ENCODE measurements at regions not wholly inside any gene's neighbourhood (a gene's known extent, or its start where the extent isn't known, plus 50 kb on each side); places are given as distances from the start of the nearest gene placed in this dataset.

GRCh38 chr2:71791061-71791450 is 337.7 kb downstream of the DYSF start:
- H3K27me3 Mint-ChIP-seq (ENCODE audit: low read depth, poor library complexity): peaks cover 58% of the 10 kb centered on the region
- no peak for DNase-seq
- TF ChIP-seq CTCF (IDR thresholded peaks at IDR 0.05): no peak
- H3K27ac Mint-ChIP-seq: no peak overlapping the region
- H3K9me3 Mint-ChIP-seq: no peaks in the 10 kb centered on the region
- H3K36me3 Mint-ChIP-seq (ENCODE audit: low read depth): no peaks in the 10 kb centered on the region
- H3K4me1 Mint-ChIP-seq: peaks cover 15% of the 10 kb centered on the region
- H3K4me3 Mint-ChIP-seq: no peak overlapping the region

GRCh38 chr2:71790226-71791060 is 337.1 kb downstream of the DYSF start:
- Mint-ChIP-seq H3K9me3 (no peaks in the 10 kb centered on the region), H3K27ac (no peak overlapping the region), H3K36me3 (ENCODE audit: low read depth) (no peaks in the 10 kb centered on the region), H3K27me3 (ENCODE audit: low read depth, poor library complexity) (peaks cover 55% of the 10 kb centered on the region), H3K4me3 (no peak overlapping the region), H3K4me1 (peaks cover 21% of the 10 kb centered on the region)
- TF ChIP-seq CTCF (IDR thresholded peaks at IDR 0.05): no peak
- DNase-seq: no peak

- Mint-ChIP-seq H3K27ac (no peak overlapping the region), H3K4me3 (no peak overlapping the region), H3K4me1 (peaks cover 29% of the 10 kb centered on the region), H3K36me3 (ENCODE audit: low read depth) (no peaks in the 10 kb centered on the region), H3K9me3 (no peaks in the 10 kb centered on the region), H3K27me3 (ENCODE audit: low read depth, poor library complexity) (peaks cover 55% of the 10 kb centered on the region)
- no peak for DNase-seq
- no peak for TF ChIP-seq CTCF (IDR thresholded peaks at IDR 0.05)
Observed at GRCh38 chr2:71789556-71790204, 336.3 kb downstream of the DYSF start.

- Mint-ChIP-seq H3K9me3 (no peaks in the 10 kb centered on the region), H3K36me3 (ENCODE audit: low read depth) (no peaks in the 10 kb centered on the region), H3K27me3 (ENCODE audit: low read depth, poor library complexity) (peaks cover 61% of the 10 kb centered on the region), H3K4me3 (no peak overlapping the region), H3K27ac (no peak overlapping the region), H3K4me1 (peaks cover 29% of the 10 kb centered on the region)
- no peak for DNase-seq
- no peak for TF ChIP-seq CTCF (IDR thresholded peaks at IDR 0.05)
Observed at GRCh38 chr2:71788601-71789240, 335.4 kb downstream of the DYSF start.

- Mint-ChIP-seq H3K27ac (no peak overlapping the region), H3K27me3 (ENCODE audit: low read depth, poor library complexity) (peaks cover 62% of the 10 kb centered on the region), H3K36me3 (ENCODE audit: low read depth) (no peaks in the 10 kb centered on the region), H3K4me1 (peaks cover 34% of the 10 kb centered on the region), H3K9me3 (no peaks in the 10 kb centered on the region), H3K4me3 (no peak overlapping the region)
- no peak for TF ChIP-seq CTCF (IDR thresholded peaks at IDR 0.05)
- no peak for DNase-seq
Observed at GRCh38 chr2:71788186-71788525, 334.8 kb downstream of the DYSF start.

Data from nephron progenitor cell (in vitro differentiated cells).